Mucosa of descending colon (tissue), 3 donors: ENCODE measurements at regions not wholly inside any gene's neighbourhood (a gene's known extent, or its start where the extent isn't known, plus 50 kb on each side); places are given as distances from the start of the nearest gene placed in this dataset.

ENCODE experiments used
- ATAC-seq: fragments of 200-7000 bp; cut with Tn5 transposase; one replicate; pipeline ENCODE4 v1.9.1; 2020; ENCODE audit warnings: mild to moderate bottlenecking, moderate library complexity
- DNase-seq, 3 donors: peaks; one replicate each; pipeline ENCODE4 v3.0.0-alpha.2; 2020
- H3K36me3 ChIP-seq: fragments of 200-600 bp; one replicate; pipeline ENCODE4 v1.8.0; 2021; ENCODE audit warnings: low read depth, mild to moderate bottlenecking
- H3K4me1 ChIP-seq: fragments of 200-600 bp; one replicate; pipeline ENCODE4 v1.8.0; 2021; ENCODE audit warnings: low read depth, mild to moderate bottlenecking
- H3K4me3 ChIP-seq: fragments of 200-600 bp; one replicate; pipeline ENCODE4 v1.8.0; 2021; ENCODE audit warnings: mild to moderate bottlenecking
- H3K9me3 ChIP-seq: fragments of 200-600 bp; one replicate; pipeline ENCODE4 v1.8.0; 2021; ENCODE audit warnings: mild to moderate bottlenecking
- CTCF ChIP-seq: fragments of 200-600 bp; IDR thresholded peaks from one replicate; pipeline ENCODE4 v1.8.0; 2022; ENCODE audit warnings: antibody characterized with exemption, mild to moderate bottlenecking
- intact Hi-C, 2 donors: fragments of 100-400 bp; cut with DNase I in 1 of 2; cut with micrococcal nuclease in 1 of 2; formaldehyde crosslinking; loops; one replicate each; pipeline versions ENCODE4 v1.11.0 to v1.11.1; 2022; cut with DNase I, micrococcal nuclease
- donor health status: DM: no; HTN: no; CAD: no; lungs with moderate emphysema.
- donor health status: DM: no; HTN: no; CAD: no.
- donor health status: DM: no; HTN: yes; CAD: no.

DNA sequence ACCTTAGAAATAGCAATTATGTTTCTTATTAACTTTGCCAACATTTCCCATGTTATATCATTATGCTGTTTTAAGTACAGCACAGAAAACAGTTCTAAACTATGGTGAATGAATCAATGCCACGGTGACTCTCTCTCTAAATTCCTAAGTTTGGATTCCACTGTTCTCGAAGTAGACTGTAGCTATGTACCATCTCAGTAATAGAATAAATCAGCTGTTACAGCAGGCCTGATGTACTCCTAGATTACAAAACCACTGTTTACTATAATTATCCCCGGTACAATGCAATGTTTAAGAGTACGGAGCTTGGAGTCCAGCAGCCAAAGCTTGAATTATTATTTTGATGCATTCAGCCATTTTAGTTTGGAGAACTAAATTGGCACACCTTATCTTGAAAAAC is 476.3 kb upstream of the SLITRK1 start:
- no peak for TF ChIP-seq CTCF
- intact Hi-C loops: no loop called here
- H3K4me3 ChIP-seq: no peak overlapping the region
- peaks cover 13% of the 10 kb centered on the region for H3K9me3 ChIP-seq
- no peaks in the 10 kb centered on the region for H3K36me3 ChIP-seq
- no peaks in the 10 kb centered on the region for H3K4me1 ChIP-seq
- DNase-seq (no peak), ATAC-seq (no peak)

DNA sequence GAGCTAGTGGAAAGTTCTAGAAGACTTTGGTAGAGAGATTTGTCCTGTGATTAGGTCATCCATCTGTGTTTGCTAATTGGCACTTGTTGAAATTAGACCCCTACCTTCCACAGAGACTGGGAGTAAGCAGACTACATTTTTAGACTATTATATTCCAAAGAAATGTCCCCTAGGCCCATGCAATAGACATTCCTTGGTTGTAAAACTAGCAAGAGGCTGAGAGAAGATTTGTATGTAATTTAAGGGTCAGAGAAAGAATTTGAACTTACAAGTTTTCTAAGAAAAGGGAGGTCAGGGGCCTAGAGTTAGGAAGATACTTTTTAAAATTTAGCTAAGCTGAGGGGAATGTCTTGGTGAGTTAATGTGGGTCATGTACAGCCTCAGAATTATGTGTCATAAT is 470.7 kb upstream of the SLITRK1 start:
- Histone ChIP-seq H3K36me3 (no peaks in the 10 kb centered on the region), H3K4me3 (no peak overlapping the region), H3K4me1 (no peaks in the 10 kb centered on the region), H3K9me3 (peaks cover 47% of the 10 kb centered on the region)
- intact Hi-C loops: no loop called here
- no peak for TF ChIP-seq CTCF
- ATAC-seq (no peak), DNase-seq (no peak)

DNA sequence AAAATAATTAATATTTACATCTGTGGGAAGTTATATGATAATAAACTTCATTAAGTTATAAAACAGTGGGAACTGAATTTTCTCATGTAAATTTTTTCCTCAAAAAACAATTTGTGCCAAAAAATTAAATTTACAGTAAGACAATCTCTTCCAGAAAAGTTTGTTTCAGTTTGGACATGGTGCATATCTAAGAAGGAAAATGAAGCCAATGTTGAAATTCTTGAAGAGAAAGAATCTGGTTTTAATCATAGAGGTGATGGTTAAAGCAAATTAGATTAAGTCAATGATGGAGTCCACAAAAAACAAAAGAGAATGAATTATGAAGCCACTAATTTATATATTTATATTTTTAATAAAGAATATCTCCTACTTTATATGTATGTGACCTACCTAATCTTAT is 457.2 kb upstream of the SLITRK1 start:
- no peak for TF ChIP-seq CTCF
- ATAC-seq: no peak
- H3K36me3 ChIP-seq: no peaks in the 10 kb centered on the region

GRCh38 chr13:84332346-84332745 is 450.1 kb upstream of the SLITRK1 start:
- H3K4me3 ChIP-seq: no peak overlapping the region
- no peak for TF ChIP-seq CTCF
- ATAC-seq (no peak), DNase-seq (no peak)
- intact Hi-C loops: no loop called here
- no peaks in the 10 kb centered on the region for H3K4me1 ChIP-seq
- no peaks in the 10 kb centered on the region for H3K36me3 ChIP-seq
- peaks cover 23% of the 10 kb centered on the region for H3K9me3 ChIP-seq

More for the DNA sequence above, 457.2 kb upstream of the SLITRK1 start:
- DNase-seq: no peak
- intact Hi-C loops: no loop called here
- Histone ChIP-seq H3K4me3 (no peak overlapping the region), H3K4me1 (no peaks in the 10 kb centered on the region), H3K9me3 (peaks cover 26% of the 10 kb centered on the region)

DNA sequence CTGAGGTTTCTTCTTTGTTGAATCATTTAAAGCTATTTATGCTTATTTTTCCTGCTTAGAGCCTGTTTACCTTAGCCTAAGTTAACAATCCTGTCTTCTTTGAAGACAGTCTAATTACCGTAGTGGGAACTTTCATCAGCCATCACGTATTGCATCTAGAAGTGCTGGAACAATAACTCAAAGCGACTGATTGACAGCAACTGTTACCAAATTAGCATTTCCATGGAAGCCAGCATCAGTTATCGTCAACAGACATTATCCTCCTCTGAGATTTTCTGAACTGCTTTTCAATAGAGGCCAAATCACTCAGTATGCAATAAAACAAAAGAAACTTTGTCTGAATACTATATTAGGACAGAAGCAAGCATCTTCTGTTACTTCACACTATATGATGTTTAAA is 433.3 kb upstream of the SLITRK1 start:
- ATAC-seq (no peak), DNase-seq (no peak)
- Histone ChIP-seq H3K36me3 (no peaks in the 10 kb centered on the region), H3K4me3 (no peak overlapping the region), H3K9me3 (peaks cover 23% of the 10 kb centered on the region), H3K4me1 (no peaks in the 10 kb centered on the region)
- TF ChIP-seq CTCF: no peak
- intact Hi-C loops: no loop called here

- ATAC-seq (no peak), DNase-seq (no peak)
- intact Hi-C loops: no loop called here
- TF ChIP-seq CTCF: no peak
- H3K4me1 ChIP-seq: no peaks in the 10 kb centered on the region
- H3K9me3 ChIP-seq: peaks cover 27% of the 10 kb centered on the region
- no peaks in the 10 kb centered on the region for H3K36me3 ChIP-seq
- H3K4me3 ChIP-seq: no peak overlapping the region
Measured at GRCh38 chr13:84303035-84303434, 420.8 kb upstream of the SLITRK1 start.
